ENCODE measurements at regions not wholly inside any gene's neighbourhood (a gene's known extent, or its start where the extent isn't known, plus 50 kb on each side); places are given as distances from the start of the nearest gene placed in this dataset.

DNA sequence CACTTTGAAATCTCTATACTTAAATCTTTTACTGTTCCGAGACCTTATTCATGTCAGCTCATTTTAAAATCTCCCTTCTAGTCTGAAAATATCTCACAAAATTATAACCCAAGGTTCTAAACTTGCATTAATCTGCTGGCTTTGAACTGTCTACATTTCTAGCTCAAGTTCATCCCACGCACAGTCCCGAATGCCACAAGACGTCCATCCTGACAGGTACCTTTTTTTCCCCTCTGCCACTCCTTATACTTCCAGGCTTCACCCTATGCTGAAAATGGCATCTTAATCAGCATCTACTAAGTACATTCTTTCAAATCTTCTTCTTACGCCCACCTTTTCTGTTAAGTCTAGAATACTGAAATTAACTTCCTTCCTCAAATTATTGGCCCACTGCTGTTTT, 259.2 kb upstream of the GALNTL6 start:
- Histone ChIP-seq H3K9me3 (replicated peaks; ENCODE audit: control insufficient read depth, insufficient read depth, low read length) (peaks cover 1% of the 10 kb centered on the region), H4K20me1 (replicated peaks; ENCODE audit: control insufficient read depth, extremely low read depth, insufficient read depth, low read length) (no peaks in the 10 kb centered on the region), H3K27ac (ENCODE audit: insufficient read depth, low read depth, low read length) (no peak overlapping the region), H3K79me2 (ENCODE audit: control insufficient read depth, insufficient read depth, low read length) (no peaks in the 10 kb centered on the region), H3K4me1 (ENCODE audit: control insufficient read depth, extremely low read depth, insufficient read depth, low read length) (no peaks in the 10 kb centered on the region), H3K4me3 (replicated peaks in 1 of 3; ENCODE audit: insufficient read depth in 1 of 3, low read depth in 1 of 3, low read length in 3 of 3) (no peak overlapping the region), H3K4me2 (ENCODE audit: insufficient read depth, low read length) (no peak overlapping the region), H3K27me3 (ENCODE audit: control insufficient read depth in 2 of 2, insufficient read depth in 2 of 2, low read length in 2 of 2) (no peaks in the 10 kb centered on the region), H3K36me3 (ENCODE audit: control insufficient read depth in 2 of 2, extremely low read depth in 1 of 2, insufficient read depth in 2 of 2, low read length in 2 of 2) (no peaks in the 10 kb centered on the region), H3K9me1 (replicated peaks; ENCODE audit: control insufficient read depth, extremely low read depth, insufficient read depth, low read length) (no peaks in the 10 kb centered on the region), H3K9ac (replicated peaks; ENCODE audit: extremely low read depth, insufficient read depth, low read length) (no peak overlapping the region), H2AFZ (ENCODE audit: low read depth, low read length) (no peak overlapping the region)
- intact Hi-C loops (cut with micrococcal nuclease), result no loop called here
- no TSS peak for BruUV-seq (replicated peaks)
- CTCF ChIA-PET, result no interaction called here
- TF ChIP-seq, protein P1, sequence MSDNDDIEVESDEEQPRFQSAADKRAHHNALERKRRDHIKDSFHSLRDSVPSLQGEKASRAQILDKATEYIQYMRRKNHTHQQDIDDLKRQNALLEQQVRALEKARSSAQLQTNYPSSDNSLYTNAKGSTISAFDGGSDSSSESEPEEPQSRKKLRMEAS (IDR thresholded peaks at IDR 0.05; ENCODE audit: insufficient read depth, insufficient read length), result no peak
- TF ChIP-seq GATA2 (IDR thresholded peaks at IDR 0.05; ENCODE audit: insufficient read depth, insufficient read length, low read depth, low read length) (no peak), FOS (IDR thresholded peaks at IDR 0.05; ENCODE audit: borderline replicate concordance, insufficient read depth, low read length) (no peak), EZH2 (IDR thresholded peaks at IDR 0.05; ENCODE audit: borderline replicate concordance, low read depth, low read length, severe bottlenecking) (no peak), POLR2AphosphoS5 (IDR thresholded peaks at IDR 0.05; ENCODE audit: insufficient read depth, low read depth, low read length) (no peak), MYC (IDR thresholded peaks at IDR 0.05; ENCODE audit: low read depth, low read length) (no peak), JUN (IDR thresholded peaks at IDR 0.05; ENCODE audit: borderline replicate concordance, insufficient read depth, insufficient read length, low read depth) (no peak), CTCF (IDR thresholded peaks at IDR 0.05; ENCODE audit: extremely low read depth in 1 of 2, insufficient read depth in 1 of 2, low read depth in 1 of 2, low read length in 2 of 2) (no peak)
- no peak for FAIRE-seq
- DNase-seq (ENCODE audit: low read depth, low spot score), result no peak
- dilution Hi-C loops (cut with MboI; ENCODE audit: extremely low pct_ligation_motif_present, low sequenced_read_pairs), result no loop called here
- POLR2A ChIA-PET, result no interaction called here
